ENCODE measurements at regions not wholly inside any gene's neighbourhood (a gene's known extent, or its start where the extent isn't known, plus 50 kb on each side); places are given as distances from the start of the nearest gene placed in this dataset.
"Not testable (repeated sequence)": the region's sequence is repeated elsewhere in the genome, so short reads cannot be mapped to it uniquely, and the experiment has no call there.

DNA sequence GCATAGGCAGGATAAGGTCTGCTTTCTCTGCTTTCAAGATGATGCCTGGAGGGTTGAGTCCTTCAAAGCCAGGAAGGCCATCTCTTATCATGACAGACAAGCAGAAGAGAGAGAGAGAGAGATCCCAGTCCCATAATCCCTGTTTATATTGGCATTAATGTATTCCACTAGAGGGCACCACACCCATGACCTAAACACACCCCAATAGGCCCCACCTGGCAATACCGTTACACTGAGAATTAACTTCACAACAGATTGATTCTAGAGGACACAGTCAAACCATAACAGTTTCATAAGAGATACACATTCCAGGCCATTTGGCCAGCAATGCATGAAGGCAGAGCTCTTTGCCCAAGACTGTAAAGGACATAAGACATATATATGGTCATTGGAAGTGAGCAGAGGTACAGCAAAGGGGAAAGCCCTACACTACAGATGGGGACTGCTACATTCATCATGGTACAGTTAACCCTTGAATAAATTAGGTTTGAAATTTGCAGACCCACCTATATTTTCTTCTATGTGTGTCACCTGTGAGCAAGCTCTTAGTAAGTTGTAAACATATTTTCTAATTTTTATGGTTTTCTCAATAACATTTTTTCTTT is 1516.1 kb downstream of the RPIA start:
- no peak for DNase-seq (ENCODE audit: low read depth, low spot score)
- H3K36me3 ChIP-seq (ENCODE audit: insufficient read depth, low read length) = no peaks in the 10 kb centered on the region

DNA sequence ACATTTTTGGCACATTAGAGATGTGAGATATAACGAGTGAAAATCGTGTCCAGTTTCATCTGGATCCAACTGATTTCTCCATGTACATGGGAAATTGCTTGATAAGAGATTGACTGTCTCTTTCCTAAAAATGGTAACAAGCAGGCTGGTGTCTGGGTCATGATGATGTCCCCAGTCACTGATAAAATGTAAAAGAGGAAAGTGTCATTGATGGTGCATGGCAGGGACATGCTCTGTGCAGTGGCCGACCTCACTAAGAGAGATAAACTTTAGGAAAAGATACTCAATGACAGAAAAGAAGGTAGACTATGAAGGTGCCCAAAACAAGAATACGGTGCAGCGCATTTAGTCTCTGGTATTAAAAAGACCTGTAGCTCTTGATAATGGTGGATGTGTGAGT is 1517.5 kb downstream of the RPIA start:
- H3K9me3 ChIP-seq (ENCODE audit: low read depth, low read length) = no peaks in the 10 kb centered on the region
- no peaks in the 10 kb centered on the region for H3K36me3 ChIP-seq (ENCODE audit: insufficient read depth, low read length)
- DNase-seq (ENCODE audit: low read depth, low spot score) = no peak
- no peak overlapping the region for H3K4me3 ChIP-seq
- no peak overlapping the region for H3K9ac ChIP-seq (ENCODE audit: insufficient read length)
- no peak for TF ChIP-seq FOXP2 (optimal IDR thresholded peaks at IDR 0.05; ENCODE audit: control extremely low read depth, extremely low read length, insufficient read depth)
- no peak for TF ChIP-seq POLR2AphosphoS5 (IDR thresholded peaks at IDR 0.05; ENCODE audit: borderline replicate concordance, low read depth, low read length)
- no peak for TF ChIP-seq EZH2 (IDR thresholded peaks at IDR 0.05)
- no peak overlapping the region for H3K27ac ChIP-seq

More for the DNA sequence above, 1516.1 kb downstream of the RPIA start:
- Histone ChIP-seq H3K9ac (ENCODE audit: insufficient read length) (no peak overlapping the region), H3K27ac (no peak overlapping the region), H3K9me3 (ENCODE audit: low read depth, low read length) (no peaks in the 10 kb centered on the region), H3K4me3 (no peak overlapping the region)
- TF ChIP-seq EZH2 (IDR thresholded peaks at IDR 0.05) (no peak), POLR2AphosphoS5 (IDR thresholded peaks at IDR 0.05; ENCODE audit: borderline replicate concordance, low read depth, low read length) (no peak), FOXP2 (optimal IDR thresholded peaks at IDR 0.05; ENCODE audit: control extremely low read depth, extremely low read length, insufficient read depth) (no peak)

DNA sequence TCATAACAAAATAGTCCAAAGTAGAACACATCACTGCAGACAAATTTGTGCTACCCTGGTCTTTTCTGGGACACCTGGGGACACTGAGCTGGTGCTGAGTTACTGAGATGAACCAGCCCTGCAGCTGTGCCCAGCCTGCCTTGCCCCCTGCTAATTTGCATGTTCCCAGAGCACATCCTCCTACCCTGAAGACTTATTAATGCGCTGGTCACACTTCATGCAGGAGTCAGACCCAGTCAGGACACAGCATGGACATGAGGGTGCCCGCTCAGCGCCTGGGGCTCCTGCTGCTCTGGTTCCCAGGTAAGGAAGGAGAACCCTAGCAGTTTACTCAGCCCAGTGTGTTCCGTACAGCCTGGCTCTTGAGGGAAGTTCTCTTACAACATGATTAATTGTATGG is 1518.3 kb downstream of the RPIA start:
- no peak for DNase-seq (ENCODE audit: low read depth, low spot score)
- H3K36me3 ChIP-seq (ENCODE audit: insufficient read depth, low read length) = no peaks in the 10 kb centered on the region
- no peak overlapping the region for H3K9ac ChIP-seq (ENCODE audit: insufficient read length)
- H3K27ac ChIP-seq = no peak overlapping the region
- TF ChIP-seq EZH2 (IDR thresholded peaks at IDR 0.05) (no peak), POLR2AphosphoS5 (IDR thresholded peaks at IDR 0.05; ENCODE audit: borderline replicate concordance, low read depth, low read length) (no peak), FOXP2 (optimal IDR thresholded peaks at IDR 0.05; ENCODE audit: control extremely low read depth, extremely low read length, insufficient read depth) (no peak)
- no peaks in the 10 kb centered on the region for H3K9me3 ChIP-seq (ENCODE audit: low read depth, low read length)
- no peak overlapping the region for H3K4me3 ChIP-seq

GRCh38 chr2:90215880-90216279 is 1524.4 kb downstream of the RPIA start:
- DNase-seq (ENCODE audit: low read depth, low spot score); H3K36me3 ChIP-seq (ENCODE audit: insufficient read depth, low read length); H3K9ac ChIP-seq (ENCODE audit: insufficient read length); H3K27ac ChIP-seq; H3K4me3 ChIP-seq; H3K9me3 ChIP-seq (ENCODE audit: low read depth, low read length): not testable (repeated sequence)

DNA sequence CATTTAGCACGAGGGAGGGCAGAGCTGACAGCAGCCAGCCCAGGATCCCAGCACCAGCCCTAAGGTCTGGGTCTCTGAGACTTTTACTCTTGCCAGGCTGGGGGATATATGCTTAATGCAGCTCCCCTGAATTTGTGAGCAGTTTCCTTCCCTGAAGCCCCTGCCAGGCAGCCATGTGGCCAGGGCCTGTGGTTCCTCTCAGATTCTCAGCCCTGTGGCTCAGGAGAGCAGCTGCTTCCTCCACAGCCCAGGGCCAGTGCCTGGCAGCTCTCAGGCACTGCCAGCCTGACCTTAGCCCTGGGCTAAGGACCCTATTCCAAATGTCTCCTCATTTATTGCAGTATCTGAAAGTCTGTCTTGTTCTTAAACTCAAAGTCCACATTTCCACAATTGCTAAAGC is 1525.3 kb downstream of the RPIA start:
- H3K4me3 ChIP-seq; DNase-seq (ENCODE audit: low read depth, low spot score); H3K9me3 ChIP-seq (ENCODE audit: low read depth, low read length); H3K9ac ChIP-seq (ENCODE audit: insufficient read length); H3K36me3 ChIP-seq (ENCODE audit: insufficient read depth, low read length); H3K27ac ChIP-seq: not testable (repeated sequence)

GRCh38 chr2:90218534-90218933 is 1527.1 kb downstream of the RPIA start:
- not testable (repeated sequence) for H3K36me3 ChIP-seq (ENCODE audit: insufficient read depth, low read length); H3K4me3 ChIP-seq; H3K9me3 ChIP-seq (ENCODE audit: low read depth, low read length); DNase-seq (ENCODE audit: low read depth, low spot score); H3K27ac ChIP-seq; H3K9ac ChIP-seq (ENCODE audit: insufficient read length)

DNA sequence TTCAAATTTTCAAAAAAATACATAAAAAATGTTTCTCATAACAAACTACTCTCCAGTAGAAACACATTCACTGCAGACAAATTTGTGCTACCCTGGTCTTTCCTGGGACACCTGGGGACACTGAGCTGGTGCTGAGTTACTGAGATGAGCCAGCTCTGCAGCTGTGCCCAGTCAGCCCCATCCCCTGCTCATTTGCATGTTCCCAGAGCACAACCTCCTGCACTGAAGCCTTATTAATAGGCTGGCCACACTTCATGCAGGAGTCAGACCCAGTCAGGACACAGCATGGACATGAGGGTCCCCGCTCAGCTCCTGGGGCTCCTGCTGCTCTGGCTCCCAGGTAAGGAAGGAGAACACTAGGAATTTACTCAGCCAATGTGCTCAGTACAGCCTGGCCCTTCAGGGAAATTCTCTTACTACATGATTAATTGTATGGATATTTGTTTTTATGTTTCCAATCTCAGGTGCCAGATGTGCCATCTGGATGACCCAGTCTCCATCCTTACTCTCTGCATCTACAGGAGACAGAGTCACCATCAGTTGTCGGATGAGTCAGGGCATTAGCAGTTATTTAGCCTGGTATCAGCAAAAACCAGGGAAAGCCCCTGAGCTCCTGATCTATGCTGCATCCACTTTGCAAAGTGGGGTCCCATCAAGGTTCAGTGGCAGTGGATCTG is 1529.3 kb downstream of the RPIA start:
- H3K36me3 ChIP-seq (ENCODE audit: insufficient read depth, low read length); H3K27ac ChIP-seq; DNase-seq (ENCODE audit: low read depth, low spot score); H3K9me3 ChIP-seq (ENCODE audit: low read depth, low read length); H3K9ac ChIP-seq (ENCODE audit: insufficient read length); H3K4me3 ChIP-seq: not testable (repeated sequence)

GRCh38 chr2:90221300-90221651 is 1529.8 kb downstream of the RPIA start:
- no peak overlapping the region for H3K9ac ChIP-seq (ENCODE audit: insufficient read length)
- no peak overlapping the region for H3K27ac ChIP-seq
- no peak overlapping the region for H3K4me3 ChIP-seq
- H3K9me3 ChIP-seq (ENCODE audit: low read depth, low read length) = no peaks in the 10 kb centered on the region
- no peaks in the 10 kb centered on the region for H3K36me3 ChIP-seq (ENCODE audit: insufficient read depth, low read length)
- no peak for DNase-seq (ENCODE audit: low read depth, low spot score)
- TF ChIP-seq FOXP2 (optimal IDR thresholded peaks at IDR 0.05; ENCODE audit: control extremely low read depth, extremely low read length, insufficient read depth) = no peak
- TF ChIP-seq EZH2 (IDR thresholded peaks at IDR 0.05) = no peak
- no peak for TF ChIP-seq POLR2AphosphoS5 (IDR thresholded peaks at IDR 0.05; ENCODE audit: borderline replicate concordance, low read depth, low read length)

GRCh38 chr2:90224767-90225166 is 1533.3 kb downstream of the RPIA start:
- not testable (repeated sequence) for H3K27ac ChIP-seq; H3K9me3 ChIP-seq (ENCODE audit: low read depth, low read length); H3K4me3 ChIP-seq; DNase-seq (ENCODE audit: low read depth, low spot score); H3K9ac ChIP-seq (ENCODE audit: insufficient read length); H3K36me3 ChIP-seq (ENCODE audit: insufficient read depth, low read length)

DNA sequence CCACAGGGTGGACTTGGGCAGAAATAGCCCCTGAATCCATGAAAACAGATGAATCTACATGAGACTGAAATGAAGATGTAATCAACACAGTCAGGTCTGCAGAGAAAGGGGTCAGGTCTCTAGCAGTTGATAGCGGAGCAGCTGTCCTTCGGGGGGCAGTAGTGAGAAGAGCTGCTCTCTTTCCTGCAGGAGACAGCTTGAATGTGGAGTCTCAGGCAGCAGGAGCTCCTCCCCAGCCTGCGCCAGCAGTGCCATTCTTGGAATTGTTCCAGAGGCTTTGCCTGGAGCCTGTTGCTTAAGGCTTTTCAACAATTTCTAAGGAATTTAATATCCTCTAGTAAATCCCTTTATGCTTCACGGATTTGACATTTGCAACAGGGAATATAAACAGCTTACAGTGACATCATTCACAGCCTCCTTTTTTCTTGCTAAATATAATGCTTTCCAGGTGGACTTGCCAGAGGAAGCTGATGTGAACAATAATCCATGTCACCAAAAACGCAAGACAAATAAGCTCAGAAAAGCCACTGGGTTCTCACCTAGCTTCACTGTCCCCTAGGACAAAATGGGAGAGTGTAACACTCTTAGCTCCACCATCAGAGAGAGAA is 1535.1 kb downstream of the RPIA start:
- H3K36me3 ChIP-seq (ENCODE audit: insufficient read depth, low read length); H3K4me3 ChIP-seq; H3K27ac ChIP-seq; H3K9ac ChIP-seq (ENCODE audit: insufficient read length); H3K9me3 ChIP-seq (ENCODE audit: low read depth, low read length); DNase-seq (ENCODE audit: low read depth, low spot score): not testable (repeated sequence)

DNA sequence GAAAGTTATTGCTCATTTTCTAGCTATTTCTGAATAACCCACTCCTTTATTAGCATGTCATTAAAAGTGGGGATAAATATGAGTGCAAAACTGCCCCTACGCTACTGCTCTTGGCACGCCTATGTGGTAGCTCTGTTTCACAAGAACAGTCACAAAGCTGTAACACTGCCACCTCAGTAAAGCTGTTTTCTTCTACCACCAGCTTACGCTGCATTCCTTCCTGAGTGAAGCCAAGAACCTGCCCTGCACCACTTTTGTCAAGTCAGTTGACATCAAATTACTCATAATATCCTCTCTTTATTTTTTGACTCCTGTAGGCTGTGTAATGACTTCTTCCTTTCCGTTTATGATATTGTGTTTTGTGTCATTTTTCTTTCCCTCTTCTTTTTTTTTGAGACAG is 1539.7 kb downstream of the RPIA start:
- not testable (repeated sequence) for H3K27ac ChIP-seq; H3K9ac ChIP-seq (ENCODE audit: insufficient read length); H3K4me3 ChIP-seq; H3K9me3 ChIP-seq (ENCODE audit: low read depth, low read length); DNase-seq (ENCODE audit: low read depth, low spot score); H3K36me3 ChIP-seq (ENCODE audit: insufficient read depth, low read length)

DNA sequence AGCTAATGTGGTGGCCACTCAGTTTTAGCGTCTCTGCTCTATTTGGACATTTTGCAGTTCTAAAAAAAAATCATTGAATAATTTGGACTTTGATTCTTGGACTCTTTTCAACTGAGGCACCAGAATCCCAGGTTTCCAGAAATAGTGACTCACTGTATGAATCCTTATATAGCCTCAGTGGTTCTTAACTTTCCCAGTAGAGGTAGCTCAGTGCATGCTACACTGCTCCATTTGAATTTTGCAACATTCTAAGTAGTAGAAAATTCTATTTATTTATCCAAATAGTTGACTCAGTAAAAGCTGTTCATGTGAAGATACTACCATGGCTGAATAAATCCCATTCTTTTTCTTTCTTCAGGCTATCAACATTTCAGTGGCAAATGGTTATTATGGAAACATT is 1544.0 kb downstream of the RPIA start:
- not testable (repeated sequence) for H3K9ac ChIP-seq (ENCODE audit: insufficient read length); H3K9me3 ChIP-seq (ENCODE audit: low read depth, low read length); H3K4me3 ChIP-seq; H3K36me3 ChIP-seq (ENCODE audit: insufficient read depth, low read length); H3K27ac ChIP-seq; DNase-seq (ENCODE audit: low read depth, low spot score)

DNA sequence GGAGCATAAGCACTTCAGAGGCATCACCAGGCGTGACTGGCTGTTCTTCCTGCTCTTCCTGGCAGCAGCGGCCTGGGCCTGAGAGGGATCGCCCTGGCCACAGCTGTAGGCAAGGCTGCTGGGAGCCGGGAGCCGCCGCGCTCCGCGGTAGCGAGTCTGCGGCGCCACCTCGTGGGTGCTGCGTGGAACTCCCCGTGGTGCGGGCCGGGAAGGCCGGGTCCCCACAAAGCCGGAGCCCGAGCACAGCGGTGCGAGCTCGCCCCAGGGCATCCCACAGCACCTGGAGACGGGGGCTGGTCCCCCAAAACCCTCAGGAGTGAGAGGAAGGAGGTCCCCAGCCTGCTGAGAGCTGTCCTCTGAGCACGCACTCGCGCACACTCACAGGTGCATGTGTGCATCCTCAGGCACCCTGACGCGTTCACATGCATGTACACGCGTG is 1546.5 kb downstream of the RPIA start:
- H3K9ac ChIP-seq (ENCODE audit: insufficient read length); H3K27ac ChIP-seq; DNase-seq (ENCODE audit: low read depth, low spot score); H3K4me3 ChIP-seq; H3K36me3 ChIP-seq (ENCODE audit: insufficient read depth, low read length); H3K9me3 ChIP-seq (ENCODE audit: low read depth, low read length): not testable (repeated sequence)

Data from SK-N-MC (cell line).